Mesenchymal stem cell (in vitro differentiated cells and primary cell): ENCODE measurements at regions not wholly inside any gene's neighbourhood (a gene's known extent, or its start where the extent isn't known, plus 50 kb on each side); places are given as distances from the start of the nearest gene placed in this dataset.

ENCODE experiments used
- DNase-seq: peaks from one replicate; pipeline ENCODE4 v3.0.0-alpha.2; 2013
- H2AFZ ChIP-seq: one replicate; pipeline ENCODE4 v1.6.1; 2013; ENCODE audit warnings: low read depth, mild to moderate bottlenecking, control low read depth, inconsistent platforms, low read length, moderate library complexity
- H2AK5ac ChIP-seq: 2 replicates; pipeline ENCODE4 v1.6.1; 2013; ENCODE audit warnings: low read length, moderate library complexity, mild to moderate bottlenecking, inconsistent platforms; ENCODE audit not compliant: severe bottlenecking
- H2BK120ac ChIP-seq: one replicate; pipeline ENCODE4 v1.6.1; 2013; ENCODE audit warnings: low read depth, mild to moderate bottlenecking, inconsistent platforms, low read length, moderate library complexity
- H2BK12ac ChIP-seq, 2 experiments: one replicate each; pipeline ENCODE4 v1.6.1; 2013; ENCODE audit warnings: inconsistent platforms in 2 of 2, low read length in 2 of 2, mild to moderate bottlenecking in 2 of 2, moderate library complexity in 2 of 2, control low read depth in 1 of 2
- H2BK15ac ChIP-seq: one replicate; pipeline ENCODE4 v1.6.1; 2013; ENCODE audit warnings: mild to moderate bottlenecking, low read depth, inconsistent platforms; ENCODE audit not compliant: poor library complexity, severe bottlenecking
- H2BK5ac ChIP-seq: 2 replicates; pipeline ENCODE4 v1.6.1; 2013; ENCODE audit warnings: low read depth, mild to moderate bottlenecking, low read length, control low read depth, inconsistent platforms; ENCODE audit not compliant: poor library complexity, severe bottlenecking
- H3K14ac ChIP-seq, 2 experiments: one replicate each; pipeline ENCODE4 v1.6.1; 2013; ENCODE audit warnings: inconsistent platforms in 2 of 2, low read length in 2 of 2, control low read depth in 1 of 2, mild to moderate bottlenecking in 1 of 2, moderate library complexity in 1 of 2
- H3K18ac ChIP-seq, 2 experiments: one replicate each; pipeline ENCODE4 v1.6.1; 2013; ENCODE audit warnings: inconsistent platforms in 2 of 2, low read length in 2 of 2, control low read depth in 1 of 2, low read depth in 1 of 2, mild to moderate bottlenecking in 1 of 2
- H3K23ac ChIP-seq, 2 experiments: one replicate each; pipeline ENCODE4 v1.6.1; 2013; ENCODE audit warnings: inconsistent platforms in 2 of 2, low read length in 2 of 2, mild to moderate bottlenecking in 2 of 2, moderate library complexity in 2 of 2, control low read depth in 1 of 2
- H3K27ac ChIP-seq: 2 replicates; pipeline ENCODE4 v1.5.1; 2013; ENCODE audit warnings: mild to moderate bottlenecking, moderate library complexity, low read length, control low read depth, inconsistent platforms; ENCODE audit not compliant: poor library complexity, severe bottlenecking
- H3K27me3 ChIP-seq, 2 experiments: 2 replicates each; pipeline versions ENCODE4 v1.6.1 to v1.7.0; 2013; ENCODE audit warnings: low read length in 2 of 2, mild to moderate bottlenecking in 2 of 2, moderate library complexity in 2 of 2, control low read depth in 1 of 2, inconsistent platforms in 1 of 2; ENCODE audit not compliant: control insufficient read depth in 1 of 2, insufficient read depth in 1 of 2
- H3K36me3 ChIP-seq, 2 experiments: 2 replicates each; pipeline versions ENCODE4 v1.6.1 to v1.7.0; 2013; ENCODE audit warnings: low read length in 2 of 2, control low read depth in 1 of 2, inconsistent platforms in 1 of 2, low read depth in 1 of 2, mild to moderate bottlenecking in 1 of 2; ENCODE audit not compliant: insufficient read depth in 2 of 2, control insufficient read depth in 1 of 2
- H3K4ac ChIP-seq, 2 experiments: one replicate each; pipeline ENCODE4 v1.6.1; 2013; ENCODE audit warnings: inconsistent platforms in 2 of 2, low read length in 2 of 2, mild to moderate bottlenecking in 2 of 2, moderate library complexity in 2 of 2, control low read depth in 1 of 2, low read depth in 1 of 2
- H3K4me1 ChIP-seq: 2 replicates; pipeline ENCODE4 v1.6.1; 2013; ENCODE audit warnings: low read depth, low read length, control low read depth; ENCODE audit not compliant: control insufficient read depth, insufficient read depth
- H3K4me2 ChIP-seq: 2 replicates; pipeline ENCODE4 v1.6.1; 2013; ENCODE audit warnings: low read length, mild to moderate bottlenecking, inconsistent platforms; ENCODE audit not compliant: poor library complexity, severe bottlenecking
- H3K4me3 ChIP-seq, 2 experiments: 2 replicates each; pipeline versions ENCODE4 v1.5.1 to v1.7.0; 2013; ENCODE audit warnings: low read length in 2 of 2, mild to moderate bottlenecking in 2 of 2, control low read depth in 1 of 2, low read depth in 1 of 2; ENCODE audit not compliant: insufficient read depth in 1 of 2
- H3K79me1 ChIP-seq: replicated peaks from 2 replicates; pipeline ENCODE4 v1.6.1; 2013; ENCODE audit warnings: mild to moderate bottlenecking, control low read depth, low read length, inconsistent platforms; ENCODE audit not compliant: poor library complexity, severe bottlenecking
- H3K9ac ChIP-seq: 2 replicates; pipeline ENCODE4 v1.7.0; 2013; ENCODE audit warnings: mild to moderate bottlenecking, low read length, moderate library complexity
- H3K9me3 ChIP-seq: 2 replicates; pipeline ENCODE4 v1.7.0; 2013; ENCODE audit warnings: mild to moderate bottlenecking, low read length; ENCODE audit not compliant: control insufficient read depth
- H4K8ac ChIP-seq: one replicate; pipeline ENCODE4 v1.6.1; 2013; ENCODE audit warnings: inconsistent platforms, mild to moderate bottlenecking, low read length, moderate library complexity
- H4K91ac ChIP-seq: one replicate; pipeline ENCODE4 v1.6.1; 2013; ENCODE audit warnings: mild to moderate bottlenecking, low read length, inconsistent platforms
- WGBS: methylation state at CpG from one replicate; pipeline ENCODE4 v1.1.7; 2013; ENCODE audit warnings: mixed read lengths; 5-methylcytosine and 5-hydroxymethylcytosine counted together

DNA sequence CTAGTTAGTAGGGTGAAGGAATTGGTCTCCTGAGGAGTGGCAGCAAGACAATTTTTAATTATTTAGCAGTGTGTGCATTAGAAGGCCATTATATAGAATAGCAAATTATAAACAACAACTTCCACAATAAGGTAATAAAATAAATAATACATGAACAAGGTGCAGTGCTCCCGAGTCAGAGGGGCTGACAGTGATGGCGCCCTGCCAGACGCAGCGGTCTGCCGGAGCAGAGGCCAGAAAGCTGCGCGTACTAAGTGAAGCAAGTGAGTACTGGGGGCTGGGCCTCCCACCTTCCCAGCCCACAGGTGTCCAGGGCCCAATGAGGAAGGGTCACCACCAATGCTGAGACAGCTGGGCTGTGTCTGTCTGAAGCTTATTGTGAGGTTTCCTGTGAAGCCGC is 72.0 kb upstream of the VRK1 start:
- Histone ChIP-seq H4K91ac (no peak overlapping the region), H3K4me1 (no peaks in the 10 kb centered on the region), H2BK120ac (no peak overlapping the region), H3K23ac (no peak overlapping the region), H3K79me1 (no peaks in the 10 kb centered on the region), H3K4me3 (no peak overlapping the region), H3K18ac (no peak overlapping the region), H2BK5ac (no peak overlapping the region), H2BK15ac (no peak overlapping the region), H3K4me2 (no peak overlapping the region), H2AK5ac (no peak overlapping the region), H3K27me3 (peaks cover 0 to 39% of the 10 kb centered on the region in 2 experiments), H3K36me3 (no peaks in the 10 kb centered on the region), H3K14ac (no peak overlapping the region), H3K9ac (no peak overlapping the region), H4K8ac (no peak overlapping the region), H3K4ac (no peak overlapping the region), H2AFZ (no peak overlapping the region), H3K9me3 (peaks cover 12% of the 10 kb centered on the region), H3K27ac (no peak overlapping the region), H2BK12ac (no peak overlapping the region)
- 97% methylated on average over 8 of the region's 8 CpGs for WGBS
- no peak for DNase-seq

DNA sequence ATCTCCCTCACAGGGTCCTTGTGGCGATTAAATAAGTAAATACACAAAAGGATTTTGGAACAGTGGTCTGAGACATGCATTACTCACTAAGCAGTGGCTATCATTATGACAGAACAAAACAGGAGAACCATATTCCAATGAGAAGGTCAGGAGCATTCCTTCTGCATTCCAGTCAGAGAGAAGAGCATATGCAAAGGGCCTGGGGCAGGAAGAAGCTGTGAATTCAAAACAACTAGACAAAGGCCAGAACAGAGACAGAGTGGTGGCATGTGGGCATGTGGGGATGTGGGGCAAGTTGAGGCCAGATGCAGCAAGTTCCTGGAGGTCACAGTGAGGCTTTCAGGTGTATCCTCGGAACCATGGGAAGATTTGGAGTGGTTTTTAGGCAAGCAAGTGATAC is 70.1 kb upstream of the VRK1 start:
- H2BK12ac ChIP-seq: no peak overlapping the region
- H3K27me3 ChIP-seq: peaks cover 0 to 53% of the 10 kb centered on the region in 2 experiments
- no peaks in the 10 kb centered on the region for H3K79me1 ChIP-seq
- no peak overlapping the region for H3K27ac ChIP-seq
- no peak overlapping the region for H4K91ac ChIP-seq
- no peak overlapping the region for H3K14ac ChIP-seq
- DNase-seq: no peak
- H3K18ac ChIP-seq: no peak overlapping the region
- H2AK5ac ChIP-seq: no peak overlapping the region
- no peak overlapping the region for H3K4me3 ChIP-seq
- H3K4ac ChIP-seq: no peak overlapping the region
- H2AFZ ChIP-seq: no peak overlapping the region
- 67% methylated on average over 2 of the region's 2 CpGs for WGBS
- H4K8ac ChIP-seq: no peak overlapping the region
- H3K36me3 ChIP-seq: no peaks in the 10 kb centered on the region
- H3K23ac ChIP-seq: no peak overlapping the region
- H3K9me3 ChIP-seq: peaks cover 12% of the 10 kb centered on the region
- no peak overlapping the region for H3K4me2 ChIP-seq
- no peaks in the 10 kb centered on the region for H3K4me1 ChIP-seq
- H2BK5ac ChIP-seq: no peak overlapping the region
- no peak overlapping the region for H2BK120ac ChIP-seq
- H3K9ac ChIP-seq: no peak overlapping the region
- no peak overlapping the region for H2BK15ac ChIP-seq

DNA sequence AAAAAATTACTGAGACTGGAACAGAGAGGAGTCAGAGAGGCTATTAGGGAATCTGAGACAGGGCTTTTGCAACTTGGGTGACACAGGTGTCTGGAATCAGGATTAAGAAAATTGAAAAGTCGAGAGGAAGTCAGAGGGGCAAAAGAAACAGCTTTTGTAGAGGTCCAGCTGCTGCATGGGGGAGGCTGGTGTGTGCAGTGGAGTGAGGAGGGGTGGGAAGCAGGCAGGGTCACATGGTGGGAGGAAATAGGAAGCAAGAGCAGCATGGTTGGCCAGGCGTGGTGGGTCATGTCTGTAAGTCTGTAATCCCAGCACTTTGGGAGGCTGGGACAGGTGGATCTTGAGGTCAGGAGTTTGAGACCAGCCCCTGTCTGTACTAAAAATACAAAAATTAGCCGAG is 69.7 kb upstream of the VRK1 start:
- H3K4me3 ChIP-seq: no peak overlapping the region
- no peak overlapping the region for H2BK12ac ChIP-seq
- no peak overlapping the region for H4K91ac ChIP-seq
- H3K4me1 ChIP-seq: no peaks in the 10 kb centered on the region
- no peak overlapping the region for H3K9ac ChIP-seq
- no peak overlapping the region for H2AK5ac ChIP-seq
- no peak overlapping the region for H3K27ac ChIP-seq
- H3K79me1 ChIP-seq: no peaks in the 10 kb centered on the region
- H2BK15ac ChIP-seq: no peak overlapping the region
- no peak overlapping the region for H3K23ac ChIP-seq
- no peak overlapping the region for H3K18ac ChIP-seq
- no peak overlapping the region for H3K4ac ChIP-seq
- WGBS: 64% methylated on average over 3 of the region's 3 CpGs
- H4K8ac ChIP-seq: no peak overlapping the region
- H3K14ac ChIP-seq: no peak overlapping the region
- H2AFZ ChIP-seq: no peak overlapping the region
- DNase-seq: no peak
- H2BK120ac ChIP-seq: no peak overlapping the region
- H3K36me3 ChIP-seq: no peaks in the 10 kb centered on the region
- peaks cover 0 to 56% of the 10 kb centered on the region in 2 experiments for H3K27me3 ChIP-seq
- no peak overlapping the region for H3K4me2 ChIP-seq
- H3K9me3 ChIP-seq: peaks cover 12% of the 10 kb centered on the region
- no peak overlapping the region for H2BK5ac ChIP-seq

GRCh38 chr14:96727980-96728717 is 69.0 kb upstream of the VRK1 start:
- no peak overlapping the region for H3K9ac ChIP-seq
- H3K27me3 ChIP-seq: peaks cover 0 to 57% of the 10 kb centered on the region in 2 experiments
- H3K4ac ChIP-seq: no peak overlapping the region
- H3K18ac ChIP-seq: no peak overlapping the region
- no peak overlapping the region for H2BK12ac ChIP-seq
- H3K27ac ChIP-seq: no peak overlapping the region
- no peak overlapping the region for H3K4me3 ChIP-seq
- H4K8ac ChIP-seq: no peak overlapping the region
- no peak overlapping the region for H2BK5ac ChIP-seq
- H3K14ac ChIP-seq: no peak overlapping the region
- no peak overlapping the region for H3K23ac ChIP-seq
- H2BK15ac ChIP-seq: no peak overlapping the region
- DNase-seq: no peak
- WGBS: 70% methylated on average over 11 of the region's 11 CpGs
- H3K79me1 ChIP-seq: no peaks in the 10 kb centered on the region
- H4K91ac ChIP-seq: no peak overlapping the region
- no peaks in the 10 kb centered on the region for H3K4me1 ChIP-seq
- H3K9me3 ChIP-seq: peaks cover 12% of the 10 kb centered on the region
- no peak overlapping the region for H2AK5ac ChIP-seq
- H2BK120ac ChIP-seq: no peak overlapping the region
- no peak overlapping the region for H2AFZ ChIP-seq
- H3K36me3 ChIP-seq: no peaks in the 10 kb centered on the region
- H3K4me2 ChIP-seq: no peak overlapping the region
